HG02759 (cell line): ENCODE measurements at regions not wholly inside any gene's neighbourhood (a gene's known extent, or its start where the extent isn't known, plus 50 kb on each side); places are given as distances from the start of the nearest gene placed in this dataset.
A peak's percentile ranks its signal among the peaks of the same experiment; 100 is the strongest.

Source experiments
- ATAC-seq: cut with Tn5 transposase; IDR thresholded peaks from one replicate; pipeline ENCODE4 v1.9.1; 2021; ENCODE audit warnings: mild to moderate bottlenecking, moderate library complexity; ENCODE audit not compliant: unreplicated experiment

DNA sequence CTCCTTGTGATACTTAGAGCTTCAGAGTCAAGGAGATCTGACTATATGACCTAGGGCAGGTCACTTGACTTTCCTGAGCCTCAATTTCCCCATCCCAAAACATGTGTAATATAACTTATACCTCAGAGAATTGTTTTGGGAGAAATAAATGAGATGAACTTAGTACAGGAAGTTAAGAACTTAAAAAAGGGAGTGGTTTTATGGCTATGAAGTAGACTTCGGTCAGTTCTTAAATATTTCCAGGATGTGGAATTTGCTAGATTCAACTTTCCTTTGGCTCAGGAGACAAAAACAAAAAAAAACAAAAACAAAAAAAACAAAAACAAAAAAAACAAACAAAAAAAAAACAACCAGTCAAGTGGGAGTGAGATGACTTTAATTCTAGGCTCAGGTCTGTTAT is 116.7 kb downstream of the EDEM1 start:
- ATAC-seq, result no peak

DNA sequence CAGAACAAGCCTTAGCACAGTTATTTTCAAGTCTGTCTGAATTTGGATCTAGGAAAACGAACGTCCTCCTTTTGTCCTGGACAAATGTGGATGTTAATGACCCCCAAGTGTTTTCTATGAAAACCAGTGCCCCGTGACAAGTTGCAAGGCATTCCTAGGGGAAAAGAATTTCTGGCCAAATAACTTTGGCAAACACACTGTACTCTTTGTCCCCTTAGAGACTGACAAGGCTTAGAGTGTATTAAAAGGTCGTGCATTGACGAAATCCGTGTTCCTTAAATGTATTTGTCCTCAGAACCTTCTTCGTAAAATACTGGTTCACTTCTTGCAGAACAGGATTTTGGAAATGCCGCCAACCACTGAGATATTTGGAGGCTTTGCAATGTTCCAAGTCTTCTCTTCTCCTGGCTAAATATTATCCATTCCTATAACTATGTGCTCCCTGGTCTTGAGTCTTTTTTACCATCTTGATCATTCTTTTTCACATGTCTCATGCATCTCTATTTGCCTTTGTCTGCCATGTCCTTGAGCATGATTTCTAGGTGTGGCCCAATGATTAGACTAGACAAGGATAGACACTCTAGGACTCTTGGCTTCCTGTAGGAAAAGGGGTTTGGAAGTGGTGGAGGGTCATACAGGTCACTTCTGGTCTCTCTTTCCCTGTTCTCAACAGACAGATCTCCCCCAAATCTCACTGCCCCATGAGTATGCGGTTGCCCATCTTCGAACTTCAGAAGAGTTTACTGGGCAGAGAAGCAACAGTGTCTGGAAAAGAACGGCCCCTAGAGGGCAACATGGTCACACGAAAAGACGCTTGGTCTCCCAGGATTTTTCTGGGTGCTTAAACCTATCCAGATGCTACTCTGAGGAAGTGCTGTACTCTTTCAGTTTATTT is 117.5 kb downstream of the EDEM1 start:
- peak; percentile 85 for ATAC-seq

DNA sequence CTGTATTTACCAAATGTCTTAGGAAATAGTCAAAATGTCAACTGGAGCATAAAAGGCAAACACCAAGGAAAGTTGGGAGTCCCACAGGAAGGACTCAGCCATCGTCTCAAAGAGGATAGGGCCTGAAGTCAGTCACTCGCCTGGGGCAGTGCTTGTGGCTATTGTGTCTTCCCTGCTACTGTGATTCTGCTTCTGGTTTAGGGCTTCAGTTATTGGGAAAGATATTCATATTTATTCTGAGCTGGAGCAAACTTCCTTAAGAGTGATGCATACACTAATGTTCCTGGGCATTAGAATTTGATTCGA is 118.1 kb downstream of the EDEM1 start:
- no peak for ATAC-seq

DNA sequence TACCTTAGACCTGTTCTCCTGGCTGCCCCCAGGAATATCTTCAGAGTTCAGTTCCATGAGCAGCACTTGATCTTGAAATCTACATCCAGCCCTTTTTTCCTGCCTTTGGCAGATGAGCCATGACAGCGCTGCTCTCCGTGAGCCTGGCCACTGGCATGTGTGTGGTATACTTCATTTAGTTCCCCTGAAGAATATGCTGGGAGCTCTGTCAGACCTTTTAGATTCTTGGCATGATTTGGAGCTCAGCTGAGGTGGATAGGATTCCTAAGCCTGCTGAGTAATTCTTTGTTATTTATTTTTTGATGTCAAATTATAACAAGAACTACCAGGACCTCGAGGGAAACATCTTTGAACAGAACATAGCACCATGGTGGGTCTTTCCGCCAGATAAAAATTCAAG is 121.7 kb downstream of the EDEM1 start:
- no peak for ATAC-seq

DNA sequence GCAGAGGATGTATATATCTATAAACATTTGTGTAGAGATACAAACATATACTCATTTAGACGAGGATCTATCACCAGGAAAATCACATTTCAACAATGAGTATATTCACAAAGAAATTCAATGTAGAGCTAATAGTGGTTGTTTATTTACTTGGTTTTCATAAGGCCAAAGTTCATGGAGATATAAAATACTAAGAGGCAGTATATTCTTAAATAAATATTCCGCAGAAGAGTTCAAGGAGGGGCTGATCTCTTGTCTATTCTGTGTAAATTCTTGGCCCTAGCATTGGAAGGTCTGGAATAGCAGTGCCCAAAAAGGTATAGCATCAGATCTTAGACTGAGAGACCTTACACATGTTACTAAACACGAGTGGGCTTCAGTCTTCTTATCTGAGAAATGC is 122.1 kb downstream of the EDEM1 start:
- ATAC-seq, result no peak

DNA sequence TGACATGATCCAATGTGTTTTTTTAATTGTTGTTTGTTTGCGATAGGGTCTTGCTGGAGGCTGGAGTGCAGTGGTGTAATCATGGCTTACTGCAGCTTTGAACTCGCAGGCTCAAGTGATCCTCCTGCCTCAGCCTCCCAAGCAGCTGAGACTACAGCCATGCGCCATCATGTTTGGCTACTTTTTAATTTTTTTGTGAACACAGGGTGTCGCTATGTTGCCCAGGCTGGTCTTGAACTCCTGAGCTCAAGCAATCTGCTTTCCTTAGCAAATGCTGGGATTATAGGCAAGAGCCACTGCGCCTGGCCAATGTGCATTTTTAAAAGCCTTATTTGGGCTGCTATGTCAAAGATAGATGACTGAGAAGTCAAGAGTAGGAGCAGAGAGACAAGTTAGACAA is 123.0 kb downstream of the EDEM1 start:
- no peak for ATAC-seq

DNA sequence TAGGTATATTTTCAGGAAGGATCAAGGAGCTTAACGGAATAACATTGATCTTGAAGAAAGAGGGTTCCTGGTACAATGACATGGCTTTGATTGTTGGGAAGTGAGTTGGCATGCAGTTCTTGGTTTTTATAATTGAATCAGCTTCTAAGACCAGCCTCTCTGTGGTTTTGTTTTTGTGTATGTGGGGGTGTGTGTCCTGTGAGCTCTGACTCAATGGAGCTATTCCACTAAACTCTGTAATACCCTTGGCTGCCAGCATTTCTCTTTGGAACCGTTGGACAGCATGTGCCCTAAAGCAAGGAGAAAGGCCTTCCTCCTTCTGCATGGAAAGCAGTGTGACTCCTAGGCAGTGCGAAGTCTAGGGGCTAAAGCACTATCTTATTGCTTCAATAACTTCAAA is 124.8 kb downstream of the EDEM1 start:
- ATAC-seq, result no peak

DNA sequence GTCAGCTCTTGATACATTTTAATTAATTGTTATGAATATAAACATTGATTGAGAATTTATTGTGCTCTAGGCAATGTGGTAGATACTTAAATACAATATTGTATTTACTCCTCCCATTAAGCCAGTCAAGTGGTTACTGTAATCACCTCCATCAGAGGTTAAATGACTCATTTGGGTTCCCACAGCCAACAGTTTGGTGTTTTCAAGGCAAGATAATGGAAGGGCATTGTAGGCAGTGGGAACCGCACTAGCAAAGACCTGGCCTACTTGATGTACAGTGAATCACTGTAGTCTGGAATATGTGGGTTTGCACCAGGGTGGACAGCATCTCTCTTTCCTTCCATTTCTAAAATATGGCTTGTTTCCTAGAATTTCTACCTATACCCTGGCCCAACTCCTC is 127.4 kb downstream of the EDEM1 start:
- no peak for ATAC-seq

DNA sequence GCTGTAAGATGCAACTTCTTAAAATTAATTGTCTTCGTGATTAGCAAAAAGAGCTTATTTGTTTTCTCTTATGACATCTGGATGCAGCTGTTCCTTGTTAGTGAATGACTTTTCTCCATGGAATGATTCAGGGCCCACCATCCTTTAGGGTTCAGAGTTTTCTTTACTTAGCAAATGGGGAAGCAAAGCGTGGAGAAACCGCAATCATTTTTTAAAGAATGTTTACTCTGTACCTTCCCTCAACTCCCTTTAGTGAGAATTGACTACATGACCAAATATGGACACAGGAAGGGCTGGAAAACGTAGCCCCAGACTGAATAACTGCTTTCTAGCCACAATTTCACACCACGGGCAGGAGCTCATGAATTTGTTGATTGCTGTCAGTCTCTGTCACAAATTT is 130.1 kb downstream of the EDEM1 start:
- no peak for ATAC-seq

DNA sequence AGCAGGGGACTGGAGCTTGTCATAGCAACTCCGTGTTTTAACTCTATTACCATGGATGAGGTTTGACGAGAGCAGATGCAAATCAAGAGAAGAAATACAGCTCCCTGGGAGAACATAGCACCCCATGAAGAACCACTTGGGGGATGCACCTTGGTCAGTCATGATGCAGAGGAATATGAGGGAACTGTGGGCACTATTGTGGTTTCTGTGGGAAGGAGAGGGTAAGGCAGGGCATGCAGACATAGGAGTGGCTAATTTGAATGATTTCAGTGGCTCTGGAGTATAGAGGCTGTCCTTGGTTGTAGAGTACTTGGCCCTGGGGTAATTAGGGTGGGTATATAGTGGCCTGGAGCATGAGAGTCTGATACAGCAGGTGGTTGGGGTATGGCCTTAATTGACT is 131.9 kb downstream of the EDEM1 start:
- ATAC-seq, result no peak

DNA sequence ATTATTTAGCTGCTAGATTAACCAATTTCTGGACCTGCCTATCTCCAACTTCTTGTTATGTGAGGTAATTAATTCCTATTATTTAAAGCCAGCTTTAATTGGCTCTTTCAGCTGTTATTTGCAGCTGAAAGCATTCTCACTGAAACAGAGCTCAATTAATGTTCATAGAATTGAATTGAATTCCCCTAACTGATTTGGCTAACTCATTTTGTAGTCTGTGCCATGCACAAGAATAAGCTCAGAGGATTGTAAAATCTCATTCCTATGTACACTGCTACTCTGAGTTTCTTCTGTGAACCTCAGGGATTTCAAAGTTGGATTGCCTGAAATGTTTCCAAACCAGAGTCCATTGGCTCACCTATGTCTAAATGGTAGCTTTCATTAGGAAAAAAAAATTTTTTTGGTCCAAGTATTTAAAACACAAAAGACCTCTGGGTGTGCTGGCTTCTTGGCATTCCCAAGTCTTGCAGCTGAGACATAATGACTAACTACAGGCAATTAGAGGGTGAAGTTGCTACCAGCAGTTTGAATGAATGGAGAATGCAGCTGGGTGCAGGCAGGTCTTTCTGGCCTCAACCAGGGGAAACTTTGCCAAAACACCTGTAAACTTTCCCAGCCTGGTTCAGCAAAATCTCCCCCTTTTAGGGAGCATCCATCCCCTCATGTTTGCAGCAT is 134.3 kb downstream of the EDEM1 start:
- ATAC-seq, result no peak

DNA sequence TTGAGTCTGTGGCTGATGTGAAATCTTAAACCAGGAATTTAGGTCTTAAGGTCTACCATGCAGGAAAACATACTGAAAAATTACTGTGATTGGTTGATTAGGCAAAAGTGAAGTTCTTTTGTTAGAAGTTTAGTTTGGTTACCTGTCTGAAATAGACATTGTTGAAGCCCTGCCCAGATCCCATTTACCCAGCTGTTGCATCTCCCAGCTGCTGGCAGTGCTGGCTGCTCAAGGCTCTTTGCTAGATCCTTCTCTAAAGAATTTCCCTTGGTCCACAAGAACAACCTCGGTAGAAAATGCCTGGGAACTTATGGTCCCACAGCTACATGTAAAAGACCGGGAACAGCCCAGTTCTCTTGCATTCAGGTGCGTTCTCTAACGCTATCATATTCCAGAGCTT is 137.3 kb downstream of the EDEM1 start:
- ATAC-seq, result no peak

DNA sequence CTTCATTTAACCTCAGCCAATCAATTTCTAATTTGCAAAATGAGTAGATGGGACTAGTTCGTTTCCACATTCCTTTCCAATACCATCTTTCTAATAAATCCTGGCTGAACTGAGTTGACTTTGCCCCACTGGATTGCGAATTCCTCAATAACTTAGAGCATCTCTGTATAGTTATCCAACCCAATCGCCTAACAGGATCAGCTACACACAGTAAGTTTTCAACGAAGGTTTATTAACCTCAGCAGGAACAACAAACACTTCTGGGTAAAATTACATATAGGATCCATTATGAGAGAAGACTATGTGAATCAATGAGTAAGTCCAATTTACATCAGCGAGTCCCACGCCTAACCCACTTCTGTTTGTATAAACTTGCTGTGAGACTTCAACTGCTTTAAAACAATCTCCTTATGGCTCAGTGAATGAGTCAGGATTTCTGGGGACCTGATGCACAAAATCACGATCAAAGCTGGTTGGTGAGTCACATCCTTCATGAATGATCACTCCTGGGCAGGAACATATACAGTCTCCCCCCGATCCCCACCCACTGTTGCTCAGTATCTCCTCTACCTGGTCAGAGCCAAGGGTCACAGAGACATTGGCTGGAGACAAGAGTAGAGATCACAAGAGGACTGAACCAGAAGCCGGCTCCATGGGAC is 142.8 kb downstream of the EDEM1 start:
- no peak for ATAC-seq

DNA sequence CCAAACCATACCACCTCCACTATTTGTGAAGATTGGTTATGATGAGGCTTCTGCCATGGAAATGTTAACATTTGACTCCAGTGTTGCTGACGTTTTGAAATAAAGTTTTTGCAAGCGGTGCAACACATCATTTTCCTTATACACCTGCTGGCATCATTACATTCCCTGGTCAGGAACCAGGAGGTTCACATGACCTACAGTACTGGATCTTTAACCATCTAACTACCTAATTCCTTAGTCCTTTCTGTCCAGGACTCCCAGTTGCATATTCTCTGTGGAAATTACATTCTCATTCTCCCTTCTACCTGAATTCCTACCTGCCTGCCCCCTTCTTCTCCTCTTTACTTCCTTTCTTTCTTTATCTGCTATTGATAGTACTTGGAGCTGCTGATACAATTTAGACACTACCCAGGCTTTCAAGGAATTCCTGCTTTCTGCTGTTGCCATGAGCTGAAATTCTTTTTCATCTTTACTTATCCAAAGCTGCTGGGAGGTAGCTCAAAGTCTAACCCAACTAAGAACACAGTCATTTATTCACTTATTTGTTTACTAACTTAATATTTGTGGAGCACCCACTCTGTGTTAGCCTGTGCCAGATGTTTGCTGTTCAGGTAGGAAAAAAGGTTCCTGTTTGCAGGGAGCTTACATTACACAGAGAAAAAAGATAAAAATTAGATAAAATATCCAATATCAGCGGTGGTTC is 144.2 kb downstream of the EDEM1 start:
- ATAC-seq, result no peak

DNA sequence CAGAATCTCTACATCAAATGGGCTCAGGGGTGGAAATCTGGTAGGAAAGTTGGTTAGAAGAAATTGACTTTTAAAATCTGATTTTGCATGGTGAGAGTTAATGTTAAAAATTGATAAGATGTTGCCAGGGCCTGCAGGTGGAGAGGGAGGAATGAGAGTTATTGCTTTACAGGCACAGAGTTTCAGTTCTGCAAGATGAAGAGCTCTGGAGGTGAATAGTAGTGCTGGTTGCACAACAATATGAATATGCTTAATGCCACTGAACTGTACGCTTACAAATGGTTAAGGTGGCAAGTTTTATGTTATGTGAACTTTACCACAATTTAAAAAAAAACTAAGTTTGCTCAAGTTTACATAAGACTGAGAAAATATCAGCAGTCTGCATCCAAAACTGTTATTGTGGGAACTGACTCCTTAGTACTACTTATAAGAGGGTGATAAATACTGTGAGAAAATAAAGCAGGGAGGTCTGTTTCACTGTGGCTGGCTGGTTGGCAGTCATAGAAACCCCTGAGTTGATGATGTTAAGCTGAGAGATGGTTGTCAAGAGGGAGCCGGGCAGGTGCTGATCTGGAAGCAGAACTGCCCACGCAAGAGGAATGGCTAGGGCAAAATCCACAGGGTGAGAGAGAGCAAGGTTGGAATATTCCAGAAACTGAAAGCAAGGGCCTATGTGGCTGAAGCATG is 144.9 kb downstream of the EDEM1 start:
- ATAC-seq, result no peak

DNA sequence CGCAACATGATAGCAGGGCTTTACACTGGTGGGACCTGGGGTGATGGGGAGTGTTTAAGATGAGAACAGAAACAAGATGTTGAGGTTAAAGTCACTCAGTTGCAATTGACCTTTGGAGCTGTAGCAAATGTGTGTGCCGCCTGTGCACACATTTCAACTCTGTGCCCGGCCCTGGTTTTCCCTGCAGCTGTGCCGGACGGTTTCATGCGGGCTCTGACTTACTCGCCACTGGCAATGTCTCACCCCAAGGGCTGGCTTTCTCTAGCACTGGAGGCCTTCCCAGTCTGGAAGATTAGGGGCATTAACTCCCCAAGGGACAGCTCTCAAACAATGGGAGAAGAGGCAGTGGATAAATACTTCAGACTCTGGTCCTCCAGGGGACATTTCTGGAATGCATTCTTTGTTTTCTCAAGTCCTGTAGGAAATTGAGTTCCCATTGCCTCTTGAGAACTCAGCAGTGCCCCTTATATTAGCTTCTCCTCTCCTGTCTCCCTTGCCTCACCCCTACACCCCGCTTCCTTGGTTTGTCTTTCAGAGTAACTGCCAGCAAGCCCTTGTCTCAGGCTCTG is 152.5 kb downstream of the EDEM1 start:
- ATAC-seq, result no peak

DNA sequence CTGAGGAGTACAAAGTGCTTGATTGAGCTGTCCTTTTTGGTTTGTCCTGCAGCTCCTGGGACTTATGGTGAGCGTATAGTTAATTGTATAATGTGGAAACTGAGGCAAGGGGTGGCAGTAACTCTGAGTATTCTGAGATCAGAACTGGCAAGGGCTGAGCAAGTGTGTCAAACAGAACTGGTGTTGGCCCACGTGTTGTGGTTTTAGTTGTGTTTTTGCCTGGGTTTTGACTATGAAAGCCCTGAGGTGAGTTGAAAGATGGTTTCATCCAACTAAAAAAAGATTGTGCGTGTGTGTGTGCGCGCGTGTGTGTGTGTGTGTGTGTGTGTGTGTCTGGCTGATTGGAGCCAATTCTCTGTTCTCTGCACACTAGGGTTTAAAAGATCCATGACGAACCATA is 154.1 kb downstream of the EDEM1 start:
- no peak for ATAC-seq

DNA sequence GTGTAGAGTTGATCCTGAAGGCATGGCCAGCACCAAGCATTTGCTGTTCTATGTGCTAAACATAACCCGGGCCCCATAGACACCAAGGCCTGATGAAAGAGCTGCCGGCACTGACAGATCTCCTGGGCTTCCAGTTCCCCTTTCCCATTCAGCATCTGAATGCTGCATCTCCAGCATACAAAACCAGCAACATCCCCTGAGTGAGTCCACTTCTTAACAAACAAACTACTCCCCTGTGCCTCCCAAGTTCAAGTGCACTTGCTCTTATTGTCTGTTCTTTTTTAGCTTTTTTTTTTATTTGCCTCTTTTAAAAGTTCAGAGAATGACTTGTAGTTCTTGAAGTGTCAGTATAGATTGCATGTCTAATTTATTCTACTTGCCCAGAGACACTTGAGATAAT is 156.0 kb downstream of the EDEM1 start:
- no peak for ATAC-seq

DNA sequence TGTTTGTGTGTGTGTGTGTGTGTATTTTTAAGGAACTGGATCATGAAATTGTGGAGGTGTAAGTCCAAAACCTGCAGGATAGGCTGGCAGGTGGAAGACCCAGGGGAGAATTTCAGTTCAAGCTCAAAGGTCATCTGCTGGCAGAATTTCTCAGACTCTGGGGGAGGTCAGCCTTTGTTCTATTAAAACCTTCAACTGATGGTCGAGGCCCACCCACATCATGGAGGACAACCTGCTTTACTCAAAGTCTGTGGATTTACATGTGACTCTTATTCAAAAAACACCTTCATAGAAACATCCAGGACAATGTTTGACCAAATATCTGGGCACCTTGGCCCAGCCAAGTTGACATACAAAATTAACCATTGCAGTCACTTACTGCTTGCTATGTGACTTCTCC is 157.2 kb downstream of the EDEM1 start:
- ATAC-seq, result no peak

DNA sequence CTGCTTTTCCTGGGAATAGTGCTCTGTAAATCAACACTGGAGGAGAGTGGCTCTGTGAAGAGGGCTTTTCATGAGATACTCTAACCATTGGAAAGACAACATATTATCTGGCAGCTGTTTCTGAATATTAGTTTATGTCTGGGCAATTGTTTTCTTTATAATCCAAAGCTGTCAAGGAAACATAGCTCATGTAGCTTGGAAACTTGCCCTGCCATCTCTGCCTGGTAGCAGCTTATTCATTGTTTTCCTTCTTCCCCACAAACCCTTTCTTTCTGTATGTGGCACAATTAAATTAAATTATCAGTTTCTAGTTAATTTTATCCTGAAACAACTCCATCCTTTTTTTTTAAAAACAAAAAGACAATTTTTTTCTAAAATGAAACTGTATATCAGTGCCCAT is 160.0 kb downstream of the EDEM1 start:
- no peak for ATAC-seq
